ENCODE measurements at regions not wholly inside any gene's neighbourhood (a gene's known extent, or its start where the extent isn't known, plus 50 kb on each side); places are given as distances from the start of the nearest gene placed in this dataset.
"Not testable (repeated sequence)": the region's sequence is repeated elsewhere in the genome, so short reads cannot be mapped to it uniquely, and the experiment has no call there.

- no peak for DNase-seq (ENCODE audit: low spot score)
Observed at GRCh38 chr2:191476901-191477300, 201.0 kb upstream of the NABP1 start.

- DNase-seq (ENCODE audit: low spot score), result no peak
Observed at GRCh38 chr2:191478799-191479679, 198.9 kb upstream of the NABP1 start.

- DNase-seq (ENCODE audit: low spot score), result no peak
Observed at GRCh38 chr2:191479680-191480023, 198.3 kb upstream of the NABP1 start.

GRCh38 chr2:191481305-191482070 lies 196.4 kb upstream of the NABP1 start:
- no peak for DNase-seq (ENCODE audit: low spot score)

GRCh38 chr2:191483117-191483516 lies 194.8 kb upstream of the NABP1 start:
- no peak for DNase-seq (ENCODE audit: low spot score)

DNA sequence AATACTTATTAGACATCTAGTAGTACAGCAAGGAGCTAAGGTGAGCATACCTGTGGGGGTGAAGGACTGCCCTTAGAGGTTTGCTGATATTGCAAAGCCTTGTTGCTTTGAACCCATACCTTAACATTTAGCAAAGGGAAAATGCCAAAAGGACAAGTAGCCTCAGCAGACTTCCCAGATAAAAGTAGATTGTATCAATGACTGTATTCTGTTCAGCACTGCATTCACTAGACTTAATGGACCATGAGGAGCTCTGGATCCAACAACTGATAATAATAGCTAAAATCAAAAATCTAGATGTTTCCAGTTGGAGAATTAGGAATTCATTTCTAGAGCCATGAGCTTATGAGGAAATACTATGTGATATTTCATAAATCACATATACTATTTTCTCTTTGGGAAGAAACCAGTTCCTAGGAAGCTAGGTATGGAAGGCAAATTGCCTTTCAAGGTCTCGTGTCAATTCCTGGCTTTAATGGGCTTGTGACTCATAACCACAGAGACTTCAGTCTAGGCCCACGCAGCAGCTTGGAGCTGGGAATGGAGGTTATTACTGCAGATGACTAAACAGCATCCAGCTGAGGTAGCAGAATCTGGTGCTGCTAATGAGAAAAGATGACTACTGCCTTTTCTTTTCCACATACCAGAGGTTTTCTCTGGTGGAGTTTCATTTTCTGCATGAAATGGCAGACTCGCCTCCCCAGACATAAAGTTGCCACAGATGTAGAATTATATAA lies 191.2 kb upstream of the NABP1 start:
- peak; percentile 45 for DNase-seq (ENCODE audit: low spot score)

DNA sequence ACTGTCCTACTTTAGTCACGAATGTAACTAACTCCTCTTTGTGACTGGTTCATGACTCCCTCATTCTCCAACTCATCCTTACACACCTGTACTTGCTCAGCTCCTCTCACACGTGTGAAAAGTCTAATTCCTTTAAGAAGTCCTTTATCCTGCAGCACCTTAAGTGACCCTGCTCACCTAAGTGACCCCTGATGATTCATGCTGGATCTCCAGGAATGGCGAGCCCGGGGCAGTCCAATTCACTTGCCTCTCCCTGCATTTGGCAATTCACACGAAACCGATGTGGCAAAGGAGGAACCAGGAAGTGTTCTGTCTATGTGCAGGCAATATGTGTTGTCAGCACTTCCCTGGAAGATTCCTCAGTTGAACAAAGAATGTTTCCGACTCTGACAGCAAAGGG lies 189.8 kb upstream of the NABP1 start:
- peak; percentile 5 for DNase-seq (ENCODE audit: low spot score)

- no peak for DNase-seq (ENCODE audit: low spot score)
Observed at GRCh38 chr2:191489177-191489576, 188.8 kb upstream of the NABP1 start.

GRCh38 chr2:191496838-191497237 lies 181.1 kb upstream of the NABP1 start:
- DNase-seq (ENCODE audit: low spot score), result no peak

DNA sequence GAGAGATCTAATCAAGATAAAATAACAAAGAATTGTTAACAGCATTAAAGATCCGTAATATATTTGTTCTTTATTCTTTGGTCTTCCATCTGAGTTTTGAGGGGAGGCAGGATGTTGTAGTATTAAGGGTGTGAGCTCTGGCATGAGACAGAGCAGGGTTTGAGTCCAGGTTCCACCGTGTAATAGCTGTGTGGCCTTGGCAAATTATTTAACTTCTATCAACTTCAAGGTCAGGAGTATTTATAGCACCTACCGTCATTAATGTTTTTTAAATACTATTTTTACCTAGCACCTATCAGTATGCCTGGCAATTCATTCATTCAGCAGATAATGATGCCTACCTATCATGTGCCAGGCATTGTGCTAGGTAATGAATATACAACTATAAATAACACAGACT lies 180.1 kb upstream of the NABP1 start:
- DNase-seq (ENCODE audit: low spot score), result no peak

DNA sequence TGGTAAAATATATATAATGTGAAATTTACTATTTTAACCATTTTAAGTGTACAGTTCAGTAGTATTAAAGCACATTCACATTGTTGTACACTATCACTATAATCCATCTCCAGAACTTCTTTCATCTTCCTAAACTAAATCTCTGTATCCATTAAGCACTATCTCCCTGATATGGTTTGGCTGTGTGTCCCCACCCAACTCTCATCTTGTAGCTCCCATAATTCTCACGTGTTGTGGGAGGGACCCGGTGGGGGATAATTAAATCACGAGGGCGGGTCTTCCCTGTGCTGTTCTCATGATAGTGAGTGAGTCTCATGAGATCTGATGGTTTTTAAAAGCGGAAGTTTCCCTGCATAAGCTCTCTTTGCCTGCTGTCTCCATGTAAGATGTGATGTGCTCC lies 178.9 kb upstream of the NABP1 start:
- DNase-seq (ENCODE audit: low spot score), result no peak

DNA sequence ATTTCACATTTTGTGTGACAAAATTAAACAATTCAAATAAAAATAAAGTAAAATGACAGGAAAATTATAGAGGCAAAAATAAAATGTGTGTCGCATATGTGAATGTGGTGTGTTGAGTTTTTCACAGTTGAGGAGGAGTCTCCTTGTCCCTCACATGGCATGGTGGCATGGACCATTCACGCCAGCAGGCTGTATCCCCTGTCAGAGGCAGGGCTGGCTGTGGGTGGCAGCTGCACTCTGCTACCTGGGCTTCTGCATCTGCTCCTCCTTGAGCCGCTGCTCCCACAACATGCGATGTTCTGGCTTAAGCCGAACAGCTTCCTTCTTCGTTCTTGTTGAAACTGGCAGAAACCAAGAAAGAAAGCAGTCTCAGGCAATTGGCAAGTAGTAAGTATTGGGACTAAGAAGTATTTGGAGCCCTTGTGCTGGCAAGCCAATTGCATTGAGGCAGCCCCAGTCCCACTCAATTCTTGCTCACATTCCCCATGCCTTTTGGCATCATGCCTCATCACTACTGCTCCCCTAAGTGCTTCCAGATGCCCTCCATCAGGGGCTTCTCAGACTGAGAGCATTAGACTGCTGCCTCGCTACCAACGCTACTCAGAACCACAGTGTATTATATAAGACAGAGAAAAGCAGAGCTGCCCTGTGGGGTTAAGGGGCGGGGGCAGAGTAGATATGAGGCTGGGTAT lies 177.9 kb upstream of the NABP1 start:
- DNase-seq (ENCODE audit: low spot score), result no peak

- DNase-seq (ENCODE audit: low spot score), result no peak
Observed at GRCh38 chr2:191500566-191500883, 177.4 kb upstream of the NABP1 start.

DNA sequence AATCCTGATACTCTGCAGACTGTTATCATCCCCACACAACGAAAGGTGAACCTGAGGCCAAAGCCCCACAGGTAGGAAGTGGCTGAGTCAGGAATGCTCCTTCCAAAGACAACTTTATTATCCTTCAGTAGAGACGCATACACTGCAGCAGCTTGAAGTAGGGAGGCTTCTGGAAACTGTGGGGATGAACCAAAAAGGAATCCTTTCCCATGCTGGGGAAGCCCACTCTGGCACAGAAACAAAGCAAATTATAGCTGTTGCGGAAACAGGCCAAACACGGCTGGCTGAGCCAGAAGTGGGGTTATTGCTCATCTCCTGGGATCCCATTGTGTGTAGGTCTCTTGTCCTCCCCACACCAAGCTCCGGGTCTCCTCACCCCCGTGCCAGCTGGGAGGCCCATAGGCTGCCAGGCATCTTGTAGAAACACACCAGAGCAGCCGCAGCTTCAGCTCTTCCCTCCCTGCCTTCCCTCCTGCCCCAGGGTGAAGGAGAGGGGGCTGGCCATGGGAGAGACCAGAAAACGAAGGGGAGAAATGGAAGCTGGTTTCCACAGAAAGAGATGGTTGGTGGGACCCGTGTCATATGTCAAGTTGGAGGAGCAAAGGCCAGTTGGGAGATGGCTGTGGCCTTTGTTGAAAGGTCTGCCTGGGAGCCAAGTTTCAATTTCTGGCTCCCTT lies 176.9 kb upstream of the NABP1 start:
- DNase-seq (ENCODE audit: low spot score), result no peak

DNA sequence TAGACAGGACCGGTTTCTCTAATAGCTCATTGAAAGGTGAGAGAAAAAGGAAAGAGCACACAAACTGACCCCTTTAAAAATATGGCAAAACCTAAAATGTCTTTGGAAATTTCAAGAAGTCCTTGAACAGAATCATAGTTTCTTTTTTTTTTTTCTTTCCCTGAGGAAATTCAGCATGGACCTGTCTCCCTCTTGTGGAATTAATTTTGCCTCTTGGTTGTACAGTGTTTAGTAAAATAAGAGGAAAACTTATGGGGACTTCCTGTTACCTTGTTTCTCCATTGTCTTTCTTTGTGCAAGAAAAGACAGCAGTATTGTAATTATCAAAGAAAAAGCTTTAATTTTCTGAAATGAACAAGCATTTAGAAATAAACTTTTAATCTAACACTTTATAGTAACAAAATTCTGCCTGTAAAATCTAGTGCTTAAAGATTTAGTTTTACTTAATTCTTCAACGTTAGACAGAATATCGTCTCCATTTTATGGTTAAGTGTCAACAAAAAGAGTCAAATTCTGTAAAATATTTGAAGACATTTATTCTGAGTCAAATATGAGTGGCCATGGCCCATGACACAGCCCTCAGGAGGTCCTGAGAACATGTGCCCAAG lies 176.3 kb upstream of the NABP1 start:
- peak; percentile 38 for DNase-seq (ENCODE audit: low spot score)

GRCh38 chr2:191506515-191506914 lies 171.4 kb upstream of the NABP1 start:
- no peak for DNase-seq (ENCODE audit: low spot score)

GRCh38 chr2:191507252-191507853 lies 170.6 kb upstream of the NABP1 start:
- not testable (repeated sequence) for DNase-seq (ENCODE audit: low spot score)

DNA sequence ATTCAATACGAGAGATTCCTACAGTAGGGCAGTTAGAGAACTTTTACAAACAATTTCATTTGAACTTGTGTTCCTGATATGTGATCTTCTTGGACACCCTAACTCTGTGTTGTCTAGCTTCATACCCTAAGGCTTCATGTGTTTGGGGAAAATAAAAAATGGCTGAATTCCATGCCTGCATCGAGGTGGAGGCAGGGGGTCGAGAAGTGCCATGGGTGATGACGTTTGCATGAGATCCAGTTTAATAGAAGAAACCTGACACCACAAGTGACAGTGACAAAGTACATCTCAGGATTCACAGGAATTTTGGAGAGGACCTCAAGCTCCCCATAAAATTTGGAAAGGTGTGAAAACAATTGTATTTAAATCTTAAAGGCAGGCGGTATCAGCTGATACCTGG lies 169.2 kb upstream of the NABP1 start:
- DNase-seq (ENCODE audit: low spot score), result no peak

DNA sequence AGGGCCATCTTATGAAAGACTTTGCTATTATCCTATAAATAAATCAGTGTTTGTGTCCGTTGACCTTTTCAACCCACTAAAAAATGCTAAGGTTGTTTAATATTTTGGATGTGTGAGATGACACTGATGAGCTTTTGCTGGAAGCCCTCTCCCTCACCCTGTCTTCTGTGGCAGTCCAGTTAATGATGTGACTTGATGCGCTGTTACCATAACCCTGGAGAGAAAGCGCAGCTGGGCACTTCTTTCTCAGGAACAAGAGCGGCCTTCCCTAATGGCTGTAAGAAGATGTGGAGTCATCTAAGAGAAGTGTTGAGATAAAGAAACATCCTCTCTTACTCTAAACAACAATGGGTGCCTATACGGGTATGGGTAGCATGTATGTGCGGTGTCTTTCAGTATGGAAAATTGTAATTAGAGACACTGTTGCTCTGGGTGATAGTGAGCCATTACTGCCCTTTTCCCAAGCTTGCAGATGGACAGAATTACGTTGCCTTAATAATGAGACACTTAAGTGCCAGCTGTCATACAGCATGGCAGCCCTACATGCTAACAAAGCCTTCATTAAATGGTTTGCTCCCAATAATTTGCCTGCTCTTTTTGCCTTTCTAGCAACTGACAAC lies 165.6 kb upstream of the NABP1 start:
- DNase-seq (ENCODE audit: low spot score), result no peak

GRCh38 chr2:191512874-191513273 lies 165.1 kb upstream of the NABP1 start:
- no peak for DNase-seq (ENCODE audit: low spot score)

Data from LoVo (cell line).